LNCaP clone FGC (cell line): ENCODE measurements at regions not wholly inside any gene's neighbourhood (a gene's known extent, or its start where the extent isn't known, plus 50 kb on each side); places are given as distances from the start of the nearest gene placed in this dataset.

ENCODE experiments used
- DNase-seq: peaks from one replicate; pipeline ENCODE4 v3.0.0-alpha.2; 2011; ENCODE audit warnings: low read depth
- H3K4me3 ChIP-seq: 2 replicates; pipeline ENCODE4 v1.5.1; 2011; ENCODE audit warnings: mild to moderate bottlenecking, low read depth, low read length, control low read depth
- CTCF ChIP-seq: IDR thresholded peaks from 2 replicates; pipeline ENCODE4 v1.5.1; 2012; ENCODE audit warnings: mild to moderate bottlenecking; ENCODE audit not compliant: control insufficient read depth, insufficient read depth; ENCODE audit errors: extremely low read depth

GRCh38 chr15:26382444-26383072 is 390.3 kb downstream of the GABRB3 start:
- DNase-seq, result no peak
- no peak overlapping the region for H3K4me3 ChIP-seq
- TF ChIP-seq CTCF, result no peak

GRCh38 chr15:26378304-26378703 is 394.6 kb downstream of the GABRB3 start:
- H3K4me3 ChIP-seq, result no peak overlapping the region
- TF ChIP-seq CTCF, result no peak
- no peak for DNase-seq

- no peak for TF ChIP-seq CTCF
- no peak overlapping the region for H3K4me3 ChIP-seq
- no peak for DNase-seq
These were observed 396.6 kb downstream of the GABRB3 start for GRCh38 chr15:26376243-26376642.

GRCh38 chr15:26374806-26375205 is 398.1 kb downstream of the GABRB3 start:
- H3K4me3 ChIP-seq, result no peak overlapping the region
- TF ChIP-seq CTCF, result no peak
- DNase-seq, result no peak

- no peak overlapping the region for H3K4me3 ChIP-seq
- no peak for TF ChIP-seq CTCF
- no peak for DNase-seq
These were observed 400.2 kb downstream of the GABRB3 start for GRCh38 chr15:26372706-26373105.

GRCh38 chr15:26365077-26365476 is 407.8 kb downstream of the GABRB3 start:
- DNase-seq, result no peak
- no peak overlapping the region for H3K4me3 ChIP-seq
- TF ChIP-seq CTCF, result no peak

- DNase-seq, result no peak
- TF ChIP-seq CTCF, result no peak
- H3K4me3 ChIP-seq, result no peak overlapping the region
These were observed 413.0 kb downstream of the GABRB3 start for GRCh38 chr15:26359855-26360254.
